Osteocyte (in vitro differentiated cells): ENCODE measurements at regions not wholly inside any gene's neighbourhood (a gene's known extent, or its start where the extent isn't known, plus 50 kb on each side); places are given as distances from the start of the nearest gene placed in this dataset.

Experiments used
- DNase-seq: peaks from one replicate; pipeline ENCODE4 v3.0.0; 2021; ENCODE audit warnings: mixed read lengths; ENCODE audit not compliant: unreplicated experiment; ENCODE audit errors: extremely low spot score
- H3K27ac Mint-ChIP-seq: one replicate; pipeline ENCODE4 v1.8.0; 2021; ENCODE audit warnings: mild to moderate bottlenecking, mixed read lengths; ENCODE audit not compliant: unreplicated experiment
- H3K27me3 Mint-ChIP-seq: one replicate; pipeline ENCODE4 v1.8.0; 2021; ENCODE audit warnings: mixed read lengths; ENCODE audit not compliant: unreplicated experiment
- H3K36me3 Mint-ChIP-seq: one replicate; pipeline ENCODE4 v1.8.0; 2021; ENCODE audit warnings: mixed read lengths; ENCODE audit not compliant: unreplicated experiment
- H3K4me1 Mint-ChIP-seq: one replicate; pipeline ENCODE4 v1.8.0; 2021; ENCODE audit warnings: mixed read lengths; ENCODE audit not compliant: unreplicated experiment
- H3K4me3 Mint-ChIP-seq: one replicate; pipeline ENCODE4 v1.8.0; 2021; ENCODE audit warnings: mild to moderate bottlenecking, moderate library complexity, mixed read lengths; ENCODE audit not compliant: unreplicated experiment
- H3K9me3 Mint-ChIP-seq: one replicate; pipeline ENCODE4 v1.8.0; 2021; ENCODE audit warnings: mixed read lengths; ENCODE audit not compliant: unreplicated experiment
- TF ChIP-seq, protein P1 (sequence below): fragments of 200-600 bp; sonication (generic); IDR thresholded peaks from 2 replicates; pipeline ENCODE4 v1.5.0; 2021; ENCODE audit warnings: antibody characterized with exemption, mild to moderate bottlenecking, moderate library complexity

DNA sequence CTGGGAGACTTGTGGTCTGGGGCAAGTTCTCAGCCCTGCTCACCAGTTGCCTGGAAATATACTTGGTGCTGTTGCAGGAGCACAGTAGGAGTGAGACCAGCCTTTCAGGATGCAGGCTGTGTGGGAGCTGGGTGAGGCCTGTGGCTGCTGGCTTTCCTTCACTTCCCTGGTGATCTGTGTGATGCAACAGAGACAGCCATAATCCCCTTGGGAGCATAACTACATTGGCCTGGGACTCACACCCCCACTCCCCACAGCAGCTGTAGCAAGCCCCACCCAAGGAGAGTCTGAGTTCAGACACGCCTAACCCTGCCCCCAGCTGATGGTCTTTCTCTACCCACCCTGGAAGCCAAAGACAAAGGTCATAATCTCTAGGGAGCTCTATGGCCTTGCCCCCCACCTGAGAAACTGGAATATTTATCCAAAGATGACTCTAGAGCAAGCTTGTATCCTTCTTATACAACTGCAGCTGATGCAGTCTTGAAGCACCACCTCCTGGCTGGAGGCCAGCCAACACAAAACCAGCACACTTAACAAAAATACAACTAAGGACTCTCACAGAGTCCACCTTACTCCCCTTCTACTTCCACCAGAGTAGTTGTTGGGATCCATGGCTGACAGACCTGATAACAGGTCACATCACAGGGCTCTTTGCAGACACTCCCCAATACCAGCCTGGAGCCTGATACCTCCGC lies 190.4 kb upstream of the CPNE8 start:
- Mint-ChIP-seq H3K4me1 (no peaks in the 10 kb centered on the region), H3K36me3 (no peaks in the 10 kb centered on the region), H3K9me3 (no peaks in the 10 kb centered on the region), H3K4me3 (no peak overlapping the region), H3K27me3 (peaks cover 9% of the 10 kb centered on the region), H3K27ac (no peak overlapping the region)
- TF ChIP-seq, protein P1, sequence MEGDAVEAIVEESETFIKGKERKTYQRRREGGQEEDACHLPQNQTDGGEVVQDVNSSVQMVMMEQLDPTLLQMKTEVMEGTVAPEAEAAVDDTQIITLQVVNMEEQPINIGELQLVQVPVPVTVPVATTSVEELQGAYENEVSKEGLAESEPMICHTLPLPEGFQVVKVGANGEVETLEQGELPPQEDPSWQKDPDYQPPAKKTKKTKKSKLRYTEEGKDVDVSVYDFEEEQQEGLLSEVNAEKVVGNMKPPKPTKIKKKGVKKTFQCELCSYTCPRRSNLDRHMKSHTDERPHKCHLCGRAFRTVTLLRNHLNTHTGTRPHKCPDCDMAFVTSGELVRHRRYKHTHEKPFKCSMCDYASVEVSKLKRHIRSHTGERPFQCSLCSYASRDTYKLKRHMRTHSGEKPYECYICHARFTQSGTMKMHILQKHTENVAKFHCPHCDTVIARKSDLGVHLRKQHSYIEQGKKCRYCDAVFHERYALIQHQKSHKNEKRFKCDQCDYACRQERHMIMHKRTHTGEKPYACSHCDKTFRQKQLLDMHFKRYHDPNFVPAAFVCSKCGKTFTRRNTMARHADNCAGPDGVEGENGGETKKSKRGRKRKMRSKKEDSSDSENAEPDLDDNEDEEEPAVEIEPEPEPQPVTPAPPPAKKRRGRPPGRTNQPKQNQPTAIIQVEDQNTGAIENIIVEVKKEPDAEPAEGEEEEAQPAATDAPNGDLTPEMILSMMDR, result no peak
- no peak for DNase-seq

DNA sequence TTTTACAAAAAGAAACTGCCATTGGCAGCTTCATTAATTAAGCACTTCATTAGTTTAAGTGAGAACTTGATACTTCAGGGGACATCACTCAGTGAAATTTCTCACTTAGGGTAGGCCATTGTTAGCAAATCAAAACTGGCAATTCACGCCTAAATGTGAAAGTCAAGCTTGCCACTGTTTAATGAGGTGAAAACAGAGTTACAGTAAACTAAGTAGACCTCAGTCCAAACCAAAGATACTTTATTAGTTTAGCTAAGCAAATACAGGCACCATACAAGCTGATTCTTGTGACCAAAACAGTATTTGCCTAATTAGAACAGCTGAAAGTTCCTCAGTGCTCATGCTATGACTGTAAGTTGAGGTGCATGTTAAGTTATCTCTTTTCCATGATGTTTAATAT lies 176.5 kb upstream of the CPNE8 start:
- Mint-ChIP-seq H3K4me3 (no peak overlapping the region), H3K27ac (no peak overlapping the region), H3K36me3 (no peaks in the 10 kb centered on the region), H3K4me1 (no peaks in the 10 kb centered on the region), H3K27me3 (peaks cover 5% of the 10 kb centered on the region), H3K9me3 (no peaks in the 10 kb centered on the region)
- TF ChIP-seq, protein P1, result no peak
- DNase-seq, result no peak

- Mint-ChIP-seq H3K27ac (no peak overlapping the region), H3K4me3 (no peak overlapping the region), H3K9me3 (no peaks in the 10 kb centered on the region), H3K4me1 (no peaks in the 10 kb centered on the region), H3K36me3 (no peaks in the 10 kb centered on the region), H3K27me3 (no peaks in the 10 kb centered on the region)
- DNase-seq, result no peak
- TF ChIP-seq, protein P1, result no peak
Observed at GRCh38 chr12:39077226-39077625, 171.8 kb upstream of the CPNE8 start.

- no peak for DNase-seq
- TF ChIP-seq, protein P1, result no peak
- no peak overlapping the region for H3K27ac Mint-ChIP-seq
- H3K4me1 Mint-ChIP-seq, result no peaks in the 10 kb centered on the region
- H3K4me3 Mint-ChIP-seq, result no peak overlapping the region
- no peaks in the 10 kb centered on the region for H3K27me3 Mint-ChIP-seq
- H3K36me3 Mint-ChIP-seq, result no peaks in the 10 kb centered on the region
- H3K9me3 Mint-ChIP-seq, result no peaks in the 10 kb centered on the region
Observed at GRCh38 chr12:39074063-39074462, 168.7 kb upstream of the CPNE8 start.

GRCh38 chr12:39072658-39073057 lies 167.3 kb upstream of the CPNE8 start:
- Mint-ChIP-seq H3K27me3 (no peaks in the 10 kb centered on the region), H3K4me1 (no peaks in the 10 kb centered on the region), H3K36me3 (no peaks in the 10 kb centered on the region), H3K4me3 (no peak overlapping the region), H3K27ac (no peak overlapping the region), H3K9me3 (no peaks in the 10 kb centered on the region)
- DNase-seq, result no peak
- TF ChIP-seq, protein P1, result no peak
